GM12874 (cell line): ENCODE measurements at regions not wholly inside any gene's neighbourhood (a gene's known extent, or its start where the extent isn't known, plus 50 kb on each side); places are given as distances from the start of the nearest gene placed in this dataset.

Experiments used
- TF ChIP-seq, protein P1 (sequence below): IDR thresholded peaks from 2 replicates; pipeline ENCODE4 v1.5.1; 2011; ENCODE audit warnings: low read depth, mild to moderate bottlenecking, control low read depth, low read length, moderate library complexity; ENCODE audit not compliant: insufficient read depth

- TF ChIP-seq, protein P1, sequence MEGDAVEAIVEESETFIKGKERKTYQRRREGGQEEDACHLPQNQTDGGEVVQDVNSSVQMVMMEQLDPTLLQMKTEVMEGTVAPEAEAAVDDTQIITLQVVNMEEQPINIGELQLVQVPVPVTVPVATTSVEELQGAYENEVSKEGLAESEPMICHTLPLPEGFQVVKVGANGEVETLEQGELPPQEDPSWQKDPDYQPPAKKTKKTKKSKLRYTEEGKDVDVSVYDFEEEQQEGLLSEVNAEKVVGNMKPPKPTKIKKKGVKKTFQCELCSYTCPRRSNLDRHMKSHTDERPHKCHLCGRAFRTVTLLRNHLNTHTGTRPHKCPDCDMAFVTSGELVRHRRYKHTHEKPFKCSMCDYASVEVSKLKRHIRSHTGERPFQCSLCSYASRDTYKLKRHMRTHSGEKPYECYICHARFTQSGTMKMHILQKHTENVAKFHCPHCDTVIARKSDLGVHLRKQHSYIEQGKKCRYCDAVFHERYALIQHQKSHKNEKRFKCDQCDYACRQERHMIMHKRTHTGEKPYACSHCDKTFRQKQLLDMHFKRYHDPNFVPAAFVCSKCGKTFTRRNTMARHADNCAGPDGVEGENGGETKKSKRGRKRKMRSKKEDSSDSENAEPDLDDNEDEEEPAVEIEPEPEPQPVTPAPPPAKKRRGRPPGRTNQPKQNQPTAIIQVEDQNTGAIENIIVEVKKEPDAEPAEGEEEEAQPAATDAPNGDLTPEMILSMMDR = no peak
These were observed 261.1 kb downstream of the MEX3B start for GRCh38 chr15:81784751-81785150.

DNA sequence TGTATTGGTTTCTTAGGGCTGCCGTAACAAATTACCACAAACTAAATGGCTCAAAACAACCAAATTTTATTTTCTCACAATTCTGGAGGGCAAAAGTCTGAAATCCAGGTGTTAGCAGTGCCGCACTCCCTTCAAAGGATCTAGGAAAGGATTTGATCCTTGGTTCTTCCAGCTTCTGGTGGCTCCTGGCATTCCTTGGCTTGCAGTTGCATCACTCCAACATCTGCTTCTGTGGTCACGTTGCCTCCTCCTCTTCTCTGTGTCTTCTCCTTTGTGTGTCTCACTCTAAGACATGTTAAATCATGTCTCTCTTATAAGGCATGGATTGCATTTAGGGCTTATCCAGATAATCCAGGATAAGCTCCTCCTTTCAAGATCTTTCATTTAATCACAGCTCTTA, 262.2 kb downstream of the MEX3B start:
- TF ChIP-seq, protein P1 = no peak

GRCh38 chr15:81783076-81783475, 262.7 kb downstream of the MEX3B start:
- TF ChIP-seq, protein P1 = no peak

GRCh38 chr15:81781395-81781794, 264.4 kb downstream of the MEX3B start:
- TF ChIP-seq, protein P1 = no peak

GRCh38 chr15:81780966-81781365, 264.9 kb downstream of the MEX3B start:
- TF ChIP-seq, protein P1 = no peak

GRCh38 chr15:81779181-81779580, 266.6 kb downstream of the MEX3B start:
- TF ChIP-seq, protein P1 = no peak

DNA sequence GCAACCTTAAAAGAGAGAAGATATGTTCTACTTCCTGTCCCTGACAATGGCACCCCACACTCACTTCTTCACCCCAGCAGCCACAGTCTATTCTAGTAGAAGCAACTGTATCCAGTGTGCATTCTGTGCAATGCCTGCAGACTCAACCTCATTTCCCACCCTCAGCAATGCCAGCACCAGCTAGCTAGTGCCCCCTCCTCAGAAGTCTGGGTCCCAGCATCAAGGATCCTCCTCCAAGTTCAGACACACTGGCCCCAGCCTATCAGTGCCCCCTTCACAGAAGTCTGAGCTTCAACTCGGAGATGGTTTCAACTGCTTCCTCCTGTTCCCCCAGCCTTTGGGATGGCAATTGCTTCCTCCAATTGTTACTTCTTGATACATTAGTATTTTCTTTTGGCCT, 268.3 kb downstream of the MEX3B start:
- TF ChIP-seq, protein P1 = no peak

DNA sequence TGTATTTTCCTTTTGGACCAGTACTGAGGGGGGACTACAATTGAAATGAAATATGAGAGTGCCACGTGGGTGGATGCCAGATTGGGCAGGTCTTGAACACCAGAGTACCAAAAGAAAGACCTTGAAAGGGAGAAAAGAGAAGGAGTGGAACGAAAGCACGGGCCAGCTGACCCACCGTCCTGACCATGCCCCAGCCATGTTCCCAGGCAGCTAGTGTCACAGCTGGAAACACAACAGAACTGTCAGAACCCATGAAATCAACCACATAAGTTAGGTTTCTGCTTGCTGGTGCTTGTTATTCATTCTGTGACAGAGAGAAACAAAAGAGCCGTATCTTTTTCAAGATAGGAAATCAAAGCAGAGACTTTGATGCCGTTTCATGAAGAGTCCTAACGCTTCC, 268.8 kb downstream of the MEX3B start:
- TF ChIP-seq, protein P1 = no peak
